ENCODE measurements at regions not wholly inside any gene's neighbourhood (a gene's known extent, or its start where the extent isn't known, plus 50 kb on each side); places are given as distances from the start of the nearest gene placed in this dataset.

- TF ChIP-seq, protein P1, sequence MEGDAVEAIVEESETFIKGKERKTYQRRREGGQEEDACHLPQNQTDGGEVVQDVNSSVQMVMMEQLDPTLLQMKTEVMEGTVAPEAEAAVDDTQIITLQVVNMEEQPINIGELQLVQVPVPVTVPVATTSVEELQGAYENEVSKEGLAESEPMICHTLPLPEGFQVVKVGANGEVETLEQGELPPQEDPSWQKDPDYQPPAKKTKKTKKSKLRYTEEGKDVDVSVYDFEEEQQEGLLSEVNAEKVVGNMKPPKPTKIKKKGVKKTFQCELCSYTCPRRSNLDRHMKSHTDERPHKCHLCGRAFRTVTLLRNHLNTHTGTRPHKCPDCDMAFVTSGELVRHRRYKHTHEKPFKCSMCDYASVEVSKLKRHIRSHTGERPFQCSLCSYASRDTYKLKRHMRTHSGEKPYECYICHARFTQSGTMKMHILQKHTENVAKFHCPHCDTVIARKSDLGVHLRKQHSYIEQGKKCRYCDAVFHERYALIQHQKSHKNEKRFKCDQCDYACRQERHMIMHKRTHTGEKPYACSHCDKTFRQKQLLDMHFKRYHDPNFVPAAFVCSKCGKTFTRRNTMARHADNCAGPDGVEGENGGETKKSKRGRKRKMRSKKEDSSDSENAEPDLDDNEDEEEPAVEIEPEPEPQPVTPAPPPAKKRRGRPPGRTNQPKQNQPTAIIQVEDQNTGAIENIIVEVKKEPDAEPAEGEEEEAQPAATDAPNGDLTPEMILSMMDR (IDR thresholded peaks at IDR 0.05; ENCODE audit: low read depth, low read length): no peak
- TF ChIP-seq EZH2phosphoT487 (IDR thresholded peaks at IDR 0.05; ENCODE audit: low read depth): no peak
- Histone ChIP-seq H3K4me3 (ENCODE audit: low read length) (no peak overlapping the region), H3K27me3 (ENCODE audit: low read depth, low read length) (no peaks in the 10 kb centered on the region), H3K36me3 (replicated peaks; ENCODE audit: low read depth, low read length) (no peaks in the 10 kb centered on the region), H3K9me3 (ENCODE audit: insufficient read depth, low read length) (no peaks in the 10 kb centered on the region), H3K9ac (ENCODE audit: low read length) (no peak overlapping the region), H3K4me2 (ENCODE audit: low read length) (no peak overlapping the region), H4K20me1 (ENCODE audit: insufficient read depth, low read length) (no peaks in the 10 kb centered on the region), H3K79me2 (ENCODE audit: low read length) (no peaks in the 10 kb centered on the region), H3K27ac (ENCODE audit: low read length) (no peak overlapping the region), H2AFZ (ENCODE audit: low read depth, low read length) (no peak overlapping the region), H3K4me1 (ENCODE audit: low read length) (peaks cover 6% of the 10 kb centered on the region)
These were observed 89.5 kb upstream of the RAB4A start for GRCh38 chr1:229181419-229181818.

GRCh38 chr1:229183588-229183987 lies 87.3 kb upstream of the RAB4A start:
- no peak overlapping the region for H3K4me3 ChIP-seq (ENCODE audit: low read length)
- no peak overlapping the region for H2AFZ ChIP-seq (ENCODE audit: low read depth, low read length)

GRCh38 chr1:229184066-229184465 lies 86.8 kb upstream of the RAB4A start:
- no peak overlapping the region for H3K4me3 ChIP-seq (ENCODE audit: low read length)
- no peak overlapping the region for H2AFZ ChIP-seq (ENCODE audit: low read depth, low read length)
- H3K27me3 ChIP-seq (ENCODE audit: low read depth, low read length): no peaks in the 10 kb centered on the region
- H3K4me2 ChIP-seq (ENCODE audit: low read length): no peak overlapping the region
- H3K9me3 ChIP-seq (ENCODE audit: insufficient read depth, low read length): no peaks in the 10 kb centered on the region
- no peaks in the 10 kb centered on the region for H4K20me1 ChIP-seq (ENCODE audit: insufficient read depth, low read length)
- peaks cover 12% of the 10 kb centered on the region for H3K4me1 ChIP-seq (ENCODE audit: low read length)
- no peak overlapping the region for H3K9ac ChIP-seq (ENCODE audit: low read length)
- no peak overlapping the region for H3K27ac ChIP-seq (ENCODE audit: low read length)
- H3K36me3 ChIP-seq (replicated peaks; ENCODE audit: low read depth, low read length): no peaks in the 10 kb centered on the region
- H3K79me2 ChIP-seq (ENCODE audit: low read length): no peaks in the 10 kb centered on the region
- no peak for TF ChIP-seq EZH2phosphoT487 (IDR thresholded peaks at IDR 0.05; ENCODE audit: low read depth)
- TF ChIP-seq, protein P1 (IDR thresholded peaks at IDR 0.05; ENCODE audit: low read depth, low read length): no peak

More at GRCh38 chr1:229183588-229183987, 87.3 kb upstream of the RAB4A start:
- TF ChIP-seq, protein P1 (IDR thresholded peaks at IDR 0.05; ENCODE audit: low read depth, low read length): no peak
- TF ChIP-seq EZH2phosphoT487 (IDR thresholded peaks at IDR 0.05; ENCODE audit: low read depth): no peak
- Histone ChIP-seq H4K20me1 (ENCODE audit: insufficient read depth, low read length) (no peaks in the 10 kb centered on the region), H3K9ac (ENCODE audit: low read length) (no peak overlapping the region), H3K79me2 (ENCODE audit: low read length) (no peaks in the 10 kb centered on the region), H3K4me1 (ENCODE audit: low read length) (peaks cover 12% of the 10 kb centered on the region), H3K36me3 (replicated peaks; ENCODE audit: low read depth, low read length) (no peaks in the 10 kb centered on the region), H3K27me3 (ENCODE audit: low read depth, low read length) (no peaks in the 10 kb centered on the region), H3K4me2 (ENCODE audit: low read length) (no peak overlapping the region), H3K27ac (ENCODE audit: low read length) (no peak overlapping the region), H3K9me3 (ENCODE audit: insufficient read depth, low read length) (no peaks in the 10 kb centered on the region)

DNA sequence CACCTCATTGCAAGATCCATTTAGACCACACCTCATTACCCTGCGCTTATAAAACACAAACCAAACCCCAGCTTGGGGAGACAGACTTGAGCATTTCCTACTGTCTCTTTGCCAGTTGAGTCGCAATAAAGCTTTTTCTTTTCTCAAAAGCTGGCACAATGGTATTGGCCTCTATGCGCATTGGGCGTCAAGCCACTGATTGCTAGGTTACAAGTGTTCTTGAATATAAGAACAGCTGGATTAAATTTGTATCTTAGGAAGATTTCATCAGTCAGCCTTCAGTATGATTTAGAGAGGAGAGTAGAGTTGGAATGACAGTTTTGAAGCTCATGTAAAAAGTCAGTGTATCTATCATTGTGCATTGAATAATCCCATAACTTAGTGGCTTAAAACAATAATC lies 84.9 kb upstream of the RAB4A start:
- no peak overlapping the region for H3K4me3 ChIP-seq (ENCODE audit: low read length)
- H3K27me3 ChIP-seq (ENCODE audit: low read depth, low read length): peaks cover 4% of the 10 kb centered on the region; the same call in 1 of the 2 replicates
- H2AFZ ChIP-seq (ENCODE audit: low read depth, low read length): peak overlapping the region; percentile 96
- peak overlapping the region; percentile 29; the same call in 1 of the 2 replicates for H3K27ac ChIP-seq (ENCODE audit: low read length)
- peaks cover 12% of the 10 kb centered on the region for H3K4me1 ChIP-seq (ENCODE audit: low read length)
- no peaks in the 10 kb centered on the region for H3K9me3 ChIP-seq (ENCODE audit: insufficient read depth, low read length)
- no peaks in the 10 kb centered on the region for H4K20me1 ChIP-seq (ENCODE audit: insufficient read depth, low read length)
- H3K9ac ChIP-seq (ENCODE audit: low read length): no peak overlapping the region
- TF ChIP-seq EZH2phosphoT487 (IDR thresholded peaks at IDR 0.05; ENCODE audit: low read depth): no peak
- TF ChIP-seq, protein P1 (IDR thresholded peaks at IDR 0.05; ENCODE audit: low read depth, low read length): no peak
- H3K36me3 ChIP-seq (replicated peaks; ENCODE audit: low read depth, low read length): no peaks in the 10 kb centered on the region
- H3K4me2 ChIP-seq (ENCODE audit: low read length): peak overlapping the region; percentile 58; the same call in 1 of the 2 replicates
- H3K79me2 ChIP-seq (ENCODE audit: low read length): no peaks in the 10 kb centered on the region

Measured in OCI-LY3 (cell line).